A673 (cell line): ENCODE measurements at regions not wholly inside any gene's neighbourhood (a gene's known extent, or its start where the extent isn't known, plus 50 kb on each side); places are given as distances from the start of the nearest gene placed in this dataset.

Source experiments
- CTCF ChIP-seq: fragments of 300-800, 200-600 bp; sonication (generic); conservative IDR thresholded peaks from 2 replicates; pipeline ENCODE4 v1.5.1; 2017; ENCODE audit warnings: low read depth, mild to moderate bottlenecking, antibody characterized with exemption, low read length, moderate library complexity, mixed read lengths
- EZH2 ChIP-seq: fragments of 200-600 bp; sonication (generic); IDR thresholded peaks from 2 replicates; pipeline ENCODE4 v1.6.1; 2017; ENCODE audit warnings: borderline replicate concordance, low read depth, mild to moderate bottlenecking, mixed read lengths, antibody characterized with exemption, low read length; ENCODE audit not compliant: poor library complexity, severe bottlenecking

DNA sequence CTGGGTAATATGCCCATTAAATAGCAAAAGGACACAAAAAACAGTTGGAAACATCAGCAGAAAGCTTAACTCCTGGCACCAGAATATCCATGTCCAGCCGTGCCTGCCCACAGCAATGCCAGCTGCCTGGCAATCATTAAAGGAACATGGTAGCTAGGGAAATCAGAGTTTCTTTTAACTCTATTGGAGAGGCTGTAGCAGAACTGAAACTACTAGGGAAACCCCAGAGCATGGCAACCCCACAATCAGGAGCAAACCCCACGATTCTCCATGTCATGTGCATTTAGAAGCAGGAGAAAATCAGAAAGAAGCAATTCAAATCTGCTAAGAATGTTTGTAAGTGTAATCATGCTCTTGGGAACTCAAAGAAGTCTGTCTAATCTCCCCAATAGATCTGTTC, 409.0 kb upstream of the SMIM21 start:
- no peak for TF ChIP-seq CTCF
- no peak for TF ChIP-seq EZH2
